WTC11 (cell line): ENCODE measurements at regions not wholly inside any gene's neighbourhood (a gene's known extent, or its start where the extent isn't known, plus 50 kb on each side); places are given as distances from the start of the nearest gene placed in this dataset.

Experiments
- ATAC-seq: fragments of 200-7000 bp; cut with Tn5 transposase; 2 replicates; pipeline ENCODE4 v1.10.0; 2021; ENCODE audit warnings: mild to moderate bottlenecking, moderate library complexity
- CTCF ChIA-PET: fragments of 300-600 bp; sonication (Branson Sonifier 250); formaldehyde crosslinking; loops from one replicate; lab custom pipeline; 2021; ENCODE audit warnings: antibody characterized with exemption; lab: Charles Lee
- POLR2A ChIA-PET: fragments of 350-600 bp; sonication (Branson Sonifier 250); formaldehyde crosslinking; loops from one replicate; lab custom pipeline; 2021; ENCODE audit warnings: antibody characterized with exemption; lab: Charles Lee
- DNase-seq: peaks from one replicate; pipeline ENCODE4 v3.0.0; 2021; ENCODE audit warnings: low spot score
- H3K27ac Mint-ChIP-seq: 2 replicates; pipeline ENCODE4 v1.8.0; 2021; ENCODE audit warnings: mixed read lengths
- H3K27me3 Mint-ChIP-seq: 2 replicates; pipeline ENCODE4 v1.8.0; 2021; ENCODE audit warnings: low read depth, mild to moderate bottlenecking, moderate library complexity, mixed read lengths
- H3K36me3 Mint-ChIP-seq: 2 replicates; pipeline ENCODE4 v1.8.0; 2021; ENCODE audit warnings: mixed read lengths
- H3K4me1 Mint-ChIP-seq: 2 replicates; pipeline ENCODE4 v1.8.0; 2022; ENCODE audit warnings: mixed read lengths
- H3K4me3 Mint-ChIP-seq: 2 replicates; pipeline ENCODE4 v1.8.0; 2021; ENCODE audit warnings: mild to moderate bottlenecking, moderate library complexity, mixed read lengths
- H3K9me3 Mint-ChIP-seq: 2 replicates; pipeline ENCODE4 v1.8.0; 2021; ENCODE audit warnings: mixed read lengths
- ATF2 ChIP-seq: sonication (generic); formaldehyde crosslinking; IDR thresholded peaks from 2 replicates; pipeline ENCODE4 v1.8.1; 2022; ENCODE audit warnings: low read depth, missing genetic modification reagents, borderline replicate concordance
- CBFB ChIP-seq: sonication (generic); formaldehyde crosslinking; IDR thresholded peaks from 2 replicates; pipeline ENCODE4 v1.8.1; 2022; ENCODE audit warnings: mild to moderate bottlenecking, low read depth, missing genetic modification reagents
- ESRRA ChIP-seq: sonication (generic); formaldehyde crosslinking; IDR thresholded peaks from 2 replicates; pipeline ENCODE4 v1.8.1; 2022; ENCODE audit warnings: mild to moderate bottlenecking, missing genetic modification reagents, borderline replicate concordance
- GTF2I ChIP-seq: fragments of 250-450 bp; sonication (Bioruptor Pico); conservative IDR thresholded peaks from 2 replicates; pipeline ENCODE4 v1.4.0; 2021; ENCODE audit warnings: mild to moderate bottlenecking
- IRF1 ChIP-seq: sonication (generic); formaldehyde crosslinking; IDR thresholded peaks from 2 replicates; pipeline ENCODE4 v1.8.0; 2023; ENCODE audit warnings: missing genetic modification reagents
- JAZF1 ChIP-seq: fragments of 250-450 bp; sonication (Bioruptor Pico); IDR thresholded peaks from 2 replicates; pipeline ENCODE4 v1.9.0; 2021; ENCODE audit warnings: moderate library complexity, mild to moderate bottlenecking, inconsistent platforms
- MAX ChIP-seq: sonication (generic); formaldehyde crosslinking; IDR thresholded peaks from 2 replicates; pipeline ENCODE4 v1.8.0; 2022; ENCODE audit warnings: mild to moderate bottlenecking, missing genetic modification reagents
- NFYB ChIP-seq: sonication (generic); formaldehyde crosslinking; conservative IDR thresholded peaks from 2 replicates; pipeline ENCODE4 v1.8.0; 2022; ENCODE audit warnings: low read depth, missing genetic modification reagents
- NR1H2 ChIP-seq: sonication (generic); formaldehyde crosslinking; IDR thresholded peaks from 2 replicates; pipeline ENCODE4 v1.9.0; 2021; ENCODE audit warnings: mild to moderate bottlenecking, moderate library complexity, missing genetic modification reagents
- OVOL2 ChIP-seq: fragments of 250-450 bp; sonication (Bioruptor Pico); IDR thresholded peaks from 2 replicates; pipeline ENCODE4 v1.9.0; 2021; ENCODE audit warnings: mild to moderate bottlenecking, borderline replicate concordance
- RORB ChIP-seq: fragments of 250-450 bp; sonication (Bioruptor Pico); IDR thresholded peaks from 2 replicates; pipeline ENCODE4 v1.9.0; 2021; ENCODE audit warnings: mild to moderate bottlenecking
- ZBTB21 ChIP-seq: sonication (generic); formaldehyde crosslinking; IDR thresholded peaks from 2 replicates; pipeline ENCODE4 v1.8.1; 2023; ENCODE audit warnings: mild to moderate bottlenecking, missing genetic modification reagents, borderline replicate concordance
- ZNF121 ChIP-seq: sonication (generic); formaldehyde crosslinking; IDR thresholded peaks from 2 replicates; pipeline ENCODE4 v1.8.0; 2023; ENCODE audit warnings: missing genetic modification reagents
- ZNF138 ChIP-seq: sonication (generic); formaldehyde crosslinking; conservative IDR thresholded peaks from 2 replicates; pipeline ENCODE4 v1.8.1; 2022; ENCODE audit warnings: mild to moderate bottlenecking, moderate library complexity, missing genetic modification reagents
- ZNF219 ChIP-seq: sonication (generic); formaldehyde crosslinking; IDR thresholded peaks from 2 replicates; pipeline ENCODE4 v1.8.0; 2023; ENCODE audit warnings: missing genetic modification reagents, mild to moderate bottlenecking, borderline replicate concordance
- ZNF281 ChIP-seq: sonication (generic); formaldehyde crosslinking; IDR thresholded peaks from 2 replicates; pipeline ENCODE4 v1.8.0; 2023; ENCODE audit warnings: mild to moderate bottlenecking, missing genetic modification reagents
- ZNF416 ChIP-seq: fragments of 250-450 bp; sonication (Bioruptor Pico); IDR thresholded peaks from 2 replicates; pipeline ENCODE4 v1.9.0; 2021; ENCODE audit warnings: mild to moderate bottlenecking, inconsistent platforms

GRCh38 chr12:104873374-104873773 is 84.7 kb downstream of the SLC41A2 start:
- Mint-ChIP-seq H3K9me3 (peaks cover 31% of the 10 kb centered on the region), H3K4me3 (no peak overlapping the region), H3K27me3 (no peaks in the 10 kb centered on the region), H3K27ac (no peak overlapping the region), H3K4me1 (peaks cover 7% of the 10 kb centered on the region), H3K36me3 (peaks cover 4% of the 10 kb centered on the region; the same call in 1 of the 2 replicates)
- no peak for DNase-seq
- TF ChIP-seq ZNF138 (CRISPR knock-in tag) (no peak), ZNF281 (CRISPR knock-in tag) (no peak), CBFB (CRISPR knock-in tag) (no peak), ATF2 (CRISPR knock-in tag) (no peak), MAX (CRISPR knock-in tag) (no peak), ZNF121 (no peak), ESRRA (no peak), RORB (no peak)
- ChIA-PET POLR2A (no interaction called here), CTCF (no interaction called here)
- no peak for ATAC-seq

- Mint-ChIP-seq H3K4me3 (no peak overlapping the region), H3K36me3 (peaks cover 4% of the 10 kb centered on the region; the same call in 1 of the 2 replicates), H3K4me1 (peaks cover 7% of the 10 kb centered on the region), H3K9me3 (peaks cover 21% of the 10 kb centered on the region), H3K27me3 (no peaks in the 10 kb centered on the region), H3K27ac (no peak overlapping the region)
- TF ChIP-seq IRF1 (no peak), CBFB (CRISPR knock-in tag) (no peak), ZNF416 (CRISPR knock-in tag) (no peak)
- ATAC-seq (peak; percentile 47; the same call in 1 of the 2 replicates), DNase-seq (no peak)
- ChIA-PET POLR2A (no interaction called here), CTCF (interaction anchor here (1.7 kb wide), 1 partner anchor 489 kb away, joined by 7 read pairs; no protein-coding TSS in a partner anchor)
These were observed 87.3 kb downstream of the SLC41A2 start for GRCh38 chr12:104870797-104871196.

- CTCF ChIA-PET: interaction anchor here (0.6 kb wide), 1 partner anchor 325 kb away, joined by 3 read pairs; no protein-coding TSS in a partner anchor
- Mint-ChIP-seq H3K36me3 (no peaks in the 10 kb centered on the region), H3K4me3 (no peak overlapping the region), H3K27me3 (no peaks in the 10 kb centered on the region; the same call in 1 of the 2 replicates), H3K27ac (no peak overlapping the region), H3K4me1 (peaks cover 7% of the 10 kb centered on the region), H3K9me3 (no peaks in the 10 kb centered on the region)
- ATAC-seq: no peak
- no peak for DNase-seq
- POLR2A ChIA-PET: no interaction called here
- no peak for TF ChIP-seq OVOL2 (CRISPR knock-in tag)
- TF ChIP-seq GTF2I: no peak
- no peak for TF ChIP-seq NFYB (CRISPR knock-in tag)
- TF ChIP-seq JAZF1 (CRISPR knock-in tag): no peak
- no peak for TF ChIP-seq ZBTB21 (CRISPR knock-in tag)
These were observed 91.8 kb downstream of the SLC41A2 start for GRCh38 chr12:104866291-104866690.

GRCh38 chr12:104865080-104865479 is 93.0 kb downstream of the SLC41A2 start:
- DNase-seq (no peak), ATAC-seq (no peak)
- ChIA-PET POLR2A (no interaction called here), CTCF (no interaction called here)
- Mint-ChIP-seq H3K27ac (no peak overlapping the region), H3K36me3 (no peaks in the 10 kb centered on the region), H3K4me1 (no peaks in the 10 kb centered on the region), H3K4me3 (no peak overlapping the region), H3K27me3 (no peaks in the 10 kb centered on the region; the same call in 1 of the 2 replicates), H3K9me3 (no peaks in the 10 kb centered on the region)
- TF ChIP-seq ZNF219 (CRISPR knock-in tag) (no peak), NR1H2 (CRISPR knock-in tag) (no peak)
